DMS53 (cell line): ENCODE measurements at regions not wholly inside any gene's neighbourhood (a gene's known extent, or its start where the extent isn't known, plus 50 kb on each side); places are given as distances from the start of the nearest gene placed in this dataset.

ENCODE experiments used
- DNase-seq: peaks from one replicate; lab custom pipeline; 2025; lab: John Stamatoyannopoulos, UW

DNA sequence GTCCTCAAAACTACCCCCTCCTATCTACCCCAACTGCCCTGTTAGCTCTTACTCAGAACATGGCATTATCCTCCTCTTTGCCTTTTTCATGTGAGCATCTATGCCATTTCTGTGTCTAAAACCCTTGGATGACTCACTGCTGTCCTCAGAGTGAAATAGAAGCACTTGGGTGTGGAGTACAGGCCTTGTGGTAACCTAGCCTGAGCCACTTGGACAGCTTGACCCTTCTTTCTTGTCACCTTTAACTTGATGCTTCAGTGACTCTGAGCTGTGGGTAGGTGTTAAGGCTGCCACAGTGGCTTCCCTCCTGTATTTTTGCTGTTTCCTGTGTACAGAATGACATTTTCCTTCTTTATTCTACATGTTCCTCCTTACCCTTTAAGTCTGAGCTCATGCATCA, 391.4 kb downstream of the SH3GL2 start:
- peak; percentile 12 for DNase-seq

- DNase-seq = no peak
Measured at GRCh38 chr9:17978773-17979172, 399.9 kb downstream of the SH3GL2 start.

GRCh38 chr9:17986595-17986994, 407.7 kb downstream of the SH3GL2 start:
- DNase-seq = no peak

- no peak for DNase-seq
Measured at GRCh38 chr9:17987189-17987588, 408.3 kb downstream of the SH3GL2 start.

- DNase-seq = no peak
Measured at GRCh38 chr9:17988489-17988888, 409.6 kb downstream of the SH3GL2 start.

DNA sequence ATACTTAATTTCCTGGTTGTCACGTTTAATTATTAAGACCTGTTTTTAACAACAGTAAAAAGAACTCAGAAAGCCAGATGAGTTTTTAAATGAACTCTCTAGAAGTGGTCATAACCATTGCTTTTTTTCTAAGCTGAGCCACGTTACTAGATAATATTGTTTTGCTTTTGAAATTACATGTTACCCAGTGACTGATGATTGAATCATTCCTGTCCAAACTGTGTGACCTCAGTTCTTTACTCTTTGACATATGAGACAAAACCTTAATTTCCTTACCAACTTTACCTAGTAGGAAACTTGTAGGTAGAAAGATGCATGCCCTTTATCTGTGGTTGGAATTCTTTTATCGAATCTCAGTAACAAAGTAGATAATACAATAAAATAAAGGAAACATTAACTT, 411.7 kb downstream of the SH3GL2 start:
- DNase-seq = no peak

DNA sequence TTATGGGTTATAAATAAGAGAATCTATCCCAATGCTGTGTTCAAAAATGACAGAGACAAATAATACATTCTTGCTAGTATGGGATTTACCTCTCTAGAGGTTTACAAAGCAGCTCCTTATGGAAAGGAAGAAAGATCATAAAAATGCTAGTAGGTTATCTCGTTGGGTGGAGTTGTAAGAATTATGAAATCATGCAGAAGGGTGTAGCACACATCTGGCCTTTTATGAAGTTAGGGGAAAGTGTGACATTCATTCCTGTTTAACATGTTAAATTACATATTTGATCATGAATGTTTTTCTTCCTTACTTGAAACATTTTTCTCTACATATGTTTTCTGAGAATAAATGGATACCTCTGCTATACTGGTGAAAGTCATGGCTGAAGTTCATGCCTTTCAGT, 414.2 kb downstream of the SH3GL2 start:
- DNase-seq = no peak

GRCh38 chr9:17994695-17995425, 416.0 kb downstream of the SH3GL2 start:
- no peak for DNase-seq

DNA sequence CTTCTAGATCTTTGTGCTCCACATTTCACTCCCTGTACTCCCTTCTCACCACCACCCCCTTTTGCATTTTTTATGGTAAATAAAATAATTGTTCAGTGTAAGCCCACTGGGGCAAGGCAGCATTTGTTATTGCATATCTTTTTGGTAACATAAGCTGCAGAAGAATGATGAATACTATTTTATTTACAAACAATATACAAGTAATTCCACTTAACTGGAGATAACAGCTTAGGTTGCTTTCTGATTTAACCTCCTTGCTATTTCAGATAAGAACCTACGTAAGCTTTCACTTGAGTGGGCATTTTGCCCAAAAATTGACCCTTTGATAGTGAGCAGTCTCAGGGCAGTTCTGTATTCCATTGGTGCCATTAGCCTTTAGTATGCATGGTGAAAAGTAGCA, 417.9 kb downstream of the SH3GL2 start:
- no peak for DNase-seq

GRCh38 chr9:18002718-18003438, 424.0 kb downstream of the SH3GL2 start:
- DNase-seq = peak; percentile 43

- DNase-seq = no peak
Measured at GRCh38 chr9:18006591-18006990, 427.7 kb downstream of the SH3GL2 start.

- DNase-seq = no peak
Measured at GRCh38 chr9:18007621-18008020, 428.8 kb downstream of the SH3GL2 start.

GRCh38 chr9:18009902-18010301, 431.0 kb downstream of the SH3GL2 start:
- no peak for DNase-seq

DNA sequence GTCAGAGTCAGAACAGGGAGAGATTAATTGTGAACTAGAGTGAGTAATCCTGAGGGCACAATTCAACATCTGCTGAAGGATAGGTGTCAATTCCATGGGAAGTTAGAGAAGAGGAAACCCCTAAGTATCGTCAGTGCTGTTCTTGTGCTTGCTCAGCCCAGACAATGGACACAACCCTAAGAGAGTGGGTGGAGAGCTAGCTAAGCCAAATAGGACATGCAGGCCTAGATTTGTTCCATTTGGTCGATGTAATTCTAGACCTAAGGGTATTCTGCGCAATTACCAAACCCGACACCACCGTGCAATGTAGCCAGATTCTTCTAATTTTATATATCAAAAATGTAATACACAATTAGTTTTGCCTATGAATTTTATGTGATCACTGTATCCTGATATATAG, 431.6 kb downstream of the SH3GL2 start:
- no peak for DNase-seq

- DNase-seq = no peak
Measured at GRCh38 chr9:18012170-18012569, 433.3 kb downstream of the SH3GL2 start.

DNA sequence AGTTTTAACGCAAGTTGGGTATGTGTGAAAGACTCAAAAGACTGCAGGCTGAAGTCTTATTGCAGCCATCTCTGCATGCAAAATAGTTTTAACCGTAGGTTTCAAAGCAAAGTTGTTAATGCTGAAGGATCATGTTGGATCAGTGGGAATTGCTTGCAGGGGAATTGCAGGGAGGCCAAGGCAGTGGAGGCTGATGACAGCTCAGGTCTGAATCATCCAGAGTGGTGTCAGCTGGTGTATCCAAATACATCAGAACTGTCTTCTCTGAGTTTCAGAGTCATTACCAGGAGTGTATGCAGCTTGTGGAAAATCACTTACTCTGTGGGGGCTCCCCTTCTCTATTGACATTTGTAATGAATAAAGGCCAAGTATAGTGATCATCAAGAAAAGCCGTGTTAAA, 435.7 kb downstream of the SH3GL2 start:
- no peak for DNase-seq

GRCh38 chr9:18015116-18015515, 436.2 kb downstream of the SH3GL2 start:
- DNase-seq = no peak

DNA sequence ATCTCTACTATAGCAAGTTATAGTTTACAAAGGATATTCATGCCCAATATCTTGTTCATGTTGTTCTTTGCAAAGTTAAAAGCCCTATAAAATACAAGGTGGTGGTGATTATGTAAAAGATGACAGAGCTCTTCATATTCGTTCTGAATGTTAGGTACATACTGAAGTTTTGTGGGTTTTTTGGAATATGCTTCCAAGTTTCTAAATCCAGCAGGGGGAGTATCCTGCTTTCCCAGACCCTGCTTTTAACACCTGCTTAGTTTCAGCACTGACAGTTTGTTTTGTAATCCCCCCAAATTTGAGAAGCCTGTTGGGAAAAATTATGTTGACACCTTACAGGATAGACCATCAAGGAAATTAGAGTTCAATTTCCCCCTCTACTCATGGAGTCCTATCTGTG, 438.3 kb downstream of the SH3GL2 start:
- DNase-seq = no peak

DNA sequence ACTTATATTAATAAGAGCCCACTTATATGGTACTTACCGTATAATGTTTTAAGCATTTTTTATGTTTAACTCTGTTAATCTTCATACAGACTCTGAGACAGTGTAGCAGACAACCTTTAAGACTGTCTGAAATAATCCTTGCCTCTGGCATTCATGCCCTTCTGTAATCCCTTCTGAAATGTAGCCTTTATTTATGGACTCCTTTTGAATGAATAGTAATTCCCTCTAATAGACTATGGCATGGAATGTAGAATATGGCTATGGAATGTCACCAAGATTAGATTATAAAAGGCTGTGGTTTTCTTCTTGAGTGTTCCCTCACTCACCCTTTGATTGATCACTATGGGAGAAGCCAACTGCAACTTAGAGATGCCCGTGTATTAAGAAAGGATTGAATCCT, 439.4 kb downstream of the SH3GL2 start:
- DNase-seq = no peak

- DNase-seq = no peak
Measured at GRCh38 chr9:18018661-18019060, 439.8 kb downstream of the SH3GL2 start.

DNA sequence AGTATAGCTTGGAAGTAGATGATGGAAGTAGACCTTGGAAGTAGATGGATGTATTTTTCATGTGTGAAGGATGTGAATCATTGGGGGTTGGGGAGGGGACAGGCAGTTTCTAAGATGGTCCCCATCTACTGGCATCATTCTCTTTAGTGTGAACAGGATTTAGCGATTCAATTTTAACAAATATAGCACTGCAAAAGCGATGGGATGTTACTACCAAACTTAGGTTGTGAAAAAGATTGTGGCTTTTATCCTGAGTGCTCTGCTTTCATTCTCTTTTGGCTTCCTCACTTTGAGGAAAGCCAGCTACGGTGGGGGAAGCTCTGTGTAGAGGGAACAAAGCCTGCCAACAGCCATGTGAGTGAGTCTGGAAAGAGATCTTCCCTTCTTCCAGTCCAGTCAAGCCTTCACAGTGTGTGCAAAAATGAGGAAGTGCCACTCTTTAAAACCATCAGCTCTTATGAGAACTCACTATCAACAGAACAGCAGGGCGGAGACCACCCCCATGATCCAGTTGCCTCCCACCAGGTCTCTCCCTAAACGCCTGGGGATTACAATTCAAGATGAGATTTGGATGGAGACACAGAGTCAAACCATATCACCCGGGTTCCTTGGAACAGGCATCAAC, 441.4 kb downstream of the SH3GL2 start:
- DNase-seq = no peak

DNA sequence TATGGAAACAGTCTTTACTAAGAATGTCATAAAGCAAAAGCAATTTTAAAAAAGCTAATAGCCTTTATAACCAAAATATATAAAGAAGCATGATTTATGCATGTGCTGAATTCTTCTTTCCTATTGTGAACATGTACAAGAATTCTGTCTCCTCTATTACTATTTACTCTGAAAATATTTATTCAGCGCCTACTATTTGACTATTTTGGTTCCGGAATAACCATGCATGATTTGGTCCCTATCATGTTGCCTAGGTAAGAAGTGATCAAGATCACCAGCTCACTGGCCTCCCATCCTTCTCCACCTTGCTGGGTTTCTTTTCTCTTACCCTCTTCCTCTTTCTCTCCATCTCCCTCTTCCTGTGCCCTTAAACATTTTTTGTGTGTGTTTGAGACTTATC, 443.8 kb downstream of the SH3GL2 start:
- DNase-seq = no peak

DNA sequence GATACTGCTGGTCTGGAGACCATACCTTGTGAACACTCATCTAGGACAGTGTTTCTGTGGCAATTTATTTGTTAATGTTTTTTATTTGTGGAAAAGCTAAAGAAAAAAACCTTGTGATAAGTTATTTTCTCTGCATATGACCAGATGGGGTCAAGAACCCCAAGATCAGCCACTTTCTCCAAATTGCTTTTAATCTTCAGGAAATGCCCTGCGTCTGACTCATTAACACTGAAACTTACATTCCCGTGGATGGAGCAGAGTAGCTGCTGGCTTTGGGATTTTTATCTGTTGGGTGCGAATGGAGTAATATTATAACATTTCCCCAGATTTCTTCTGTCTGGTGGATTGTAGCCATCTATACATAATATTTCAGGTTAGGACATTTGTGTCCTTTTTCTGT, 444.5 kb downstream of the SH3GL2 start:
- no peak for DNase-seq
